GM12878 (cell line): ENCODE measurements at regions not wholly inside any gene's neighbourhood (a gene's known extent, or its start where the extent isn't known, plus 50 kb on each side); places are given as distances from the start of the nearest gene placed in this dataset.

Experiments used
- ATAC-seq: fragments of 200-7000 bp; cut with Tn5 transposase; 3 replicates; pipeline ENCODE4 v1.9.1; 2020; ENCODE audit warnings: mild to moderate bottlenecking, moderate library complexity
- BruUV-seq: library from RNA; stranded (reverse); fragments of 400-500 nt; replicated peaks from 2 replicates; lab custom pipeline; 2021; lab: Mats Ljungman, UMichigan
- CTCF ChIA-PET: fragments of 300-600 bp; sonication (Branson Sonifier 250); formaldehyde crosslinking; extraction: SDS; loops from one replicate; lab custom pipeline; 2021; ENCODE audit warnings: inconsistent platforms; lab: Yijun Ruan, JAX
- POLR2A ChIA-PET: fragments of 350-600 bp; formaldehyde crosslinking; extraction: SDS; loops from one replicate; lab custom pipeline; 2021; ENCODE audit warnings: inconsistent platforms; lab: Charles Lee
- RAD21 ChIA-PET: fragments of 300-600 bp; sonication (Branson Sonifier 250); formaldehyde crosslinking; loops from one replicate; lab custom pipeline; 2023; ENCODE audit warnings: antibody characterized with exemption; ENCODE audit not compliant: unreplicated experiment; lab: Charles Lee
- SMC1A ChIA-PET: fragments of 300-600 bp; sonication (Branson Sonifier 250); formaldehyde crosslinking; loops from one replicate; lab custom pipeline; 2023; ENCODE audit not compliant: unreplicated experiment, uncharacterized antibody; lab: Charles Lee
- DNase-seq: peaks from one replicate; pipeline ENCODE4 v3.0.0-alpha.2; 2011; ENCODE audit warnings: low read depth, low spot score
- FAIRE-seq: peaks from 3 replicates; lab custom pipeline; 2011; peaks lifted over from hg19 to GRCh38; lab: Jason Lieb, UNC
- H2AFZ ChIP-seq: 2 replicates; pipeline ENCODE4 v1.6.0; 2011; ENCODE audit warnings: low read depth, low read length, control low read depth; ENCODE audit not compliant: control insufficient read depth
- H3K27ac ChIP-seq: 2 replicates; pipeline ENCODE4 v1.5.1; 2011; ENCODE audit warnings: control low read depth; ENCODE audit not compliant: control insufficient read depth, insufficient read depth
- H3K27me3 ChIP-seq, 2 experiments: replicated peaks in 1 of 2; 2 replicates each; pipeline versions ENCODE4 v1.6.0 to v1.6.1; 2011; ENCODE audit warnings: low read length in 1 of 2; ENCODE audit not compliant: control insufficient read depth in 2 of 2, insufficient read depth in 2 of 2
- H3K36me3 ChIP-seq, 2 experiments: 2 replicates each; pipeline ENCODE4 v1.5.1; 2011; ENCODE audit warnings: low read length in 1 of 2; ENCODE audit not compliant: control insufficient read depth in 2 of 2, insufficient read depth in 2 of 2
- H3K4me1 ChIP-seq: 2 replicates; pipeline ENCODE4 v1.6.1; 2011; ENCODE audit warnings: mild to moderate bottlenecking, low read length, moderate library complexity, mixed read lengths; ENCODE audit not compliant: control insufficient read depth, insufficient read depth
- H3K4me2 ChIP-seq: 2 replicates; pipeline ENCODE4 v1.6.0; 2011; ENCODE audit warnings: control low read depth; ENCODE audit not compliant: control insufficient read depth, insufficient read depth
- H3K4me3 ChIP-seq: fragments of 200-600 bp; sonication (generic); 2 replicates; pipeline ENCODE4 v1.5.1; 2016
- H3K79me2 ChIP-seq: 2 replicates; pipeline ENCODE4 v1.6.0; 2011; ENCODE audit warnings: low read length; ENCODE audit not compliant: control insufficient read depth, insufficient read depth
- H3K9ac ChIP-seq: 2 replicates; pipeline ENCODE4 v1.8.0; 2011; ENCODE audit warnings: low read length, control low read depth, mixed read lengths; ENCODE audit not compliant: control insufficient read depth, insufficient read depth
- H3K9me3 ChIP-seq: replicated peaks from 3 replicates; pipeline ENCODE4 v1.5.1; 2011; ENCODE audit warnings: mild to moderate bottlenecking, low read length; ENCODE audit not compliant: control insufficient read depth, insufficient read depth
- H4K20me1 ChIP-seq: 2 replicates; pipeline ENCODE4 v1.6.0; 2011; ENCODE audit not compliant: control insufficient read depth, insufficient read depth
- CBFB ChIP-seq: IDR thresholded peaks from 2 replicates; pipeline ENCODE4 v1.6.1; 2016; ENCODE audit warnings: antibody characterized with exemption, low read depth
- CBX3 ChIP-seq: fragments of 200-600 bp; sonication (generic); IDR thresholded peaks from 2 replicates; pipeline ENCODE4 v1.6.1; 2016; ENCODE audit warnings: low read depth, borderline replicate concordance
- FOXM1 ChIP-seq: IDR thresholded peaks from 2 replicates; pipeline ENCODE4 v1.6.1; 2012; ENCODE audit warnings: low read depth, mild to moderate bottlenecking, inconsistent platforms, low read length, moderate library complexity
- HCFC1 ChIP-seq: fragments of 150-350 bp; IDR thresholded peaks from 2 replicates; pipeline ENCODE4 v1.6.1; 2014; ENCODE audit warnings: low read length
- HDGF ChIP-seq: fragments of 450-650 bp; IDR thresholded peaks from 2 replicates; pipeline ENCODE4 v1.6.1; 2016; ENCODE audit warnings: antibody characterized with exemption
- MEF2B ChIP-seq: fragments of 450-650 bp; IDR thresholded peaks from 2 replicates; pipeline ENCODE4 v1.6.1; 2018; ENCODE audit warnings: mild to moderate bottlenecking, moderate library complexity; ENCODE audit not compliant: partially characterized antibody, poor library complexity, severe bottlenecking
- NBN ChIP-seq: fragments of 450-650 bp; IDR thresholded peaks from 2 replicates; pipeline ENCODE4 v1.6.1; 2016
- NFIC ChIP-seq: IDR thresholded peaks from 2 replicates; pipeline ENCODE4 v1.6.1; 2012; ENCODE audit warnings: low read depth, mild to moderate bottlenecking, inconsistent platforms, low read length, moderate library complexity
- NFXL1 ChIP-seq: fragments of 450-650 bp; IDR thresholded peaks from 2 replicates; pipeline ENCODE4 v1.6.1; 2017; ENCODE audit warnings: antibody characterized with exemption, mild to moderate bottlenecking, borderline replicate concordance
- NR2C2 ChIP-seq: IDR thresholded peaks from 2 replicates; pipeline ENCODE4 v1.6.1; 2011; ENCODE audit warnings: borderline replicate concordance, low read depth; ENCODE audit not compliant: control insufficient read depth, insufficient read length
- RBBP5 ChIP-seq: fragments of 200-600 bp; sonication (generic); conservative IDR thresholded peaks from 2 replicates; pipeline ENCODE4 v1.6.1; 2016
- RUNX3 ChIP-seq: IDR thresholded peaks from 2 replicates; pipeline ENCODE4 v1.6.1; 2012; ENCODE audit warnings: low read length, inconsistent platforms
- SPI1 ChIP-seq: IDR thresholded peaks from 2 replicates; pipeline ENCODE4 v1.6.1; 2011; ENCODE audit warnings: low read depth, mild to moderate bottlenecking, low read length, moderate library complexity, borderline replicate concordance; ENCODE audit not compliant: insufficient read depth
- SUZ12 ChIP-seq: fragments of 200-600 bp; sonication (generic); IDR thresholded peaks from one replicate; pipeline ENCODE4 v1.6.1; 2018; ENCODE audit warnings: antibody characterized with exemption, mild to moderate bottlenecking; ENCODE audit not compliant: unreplicated experiment
- WGBS: methylation state at CpG from one replicate; pipeline ENCODE4 v1.1.6; 2016; ENCODE audit warnings: low lambda C conversion rate; ENCODE audit not compliant: insufficient replicate concordance, insufficient coverage; ENCODE audit errors: missing lambda C conversion rate; 5-methylcytosine and 5-hydroxymethylcytosine counted together
- in situ Hi-C: fragments of 300-500 bp; cut with MboI; formaldehyde crosslinking; loops from 9 replicates; pipeline ENCODE4 v1.14.3; 2018; ENCODE audit warnings: mixed read lengths
- intact Hi-C: fragments of 100-400 bp; cut with micrococcal nuclease; formaldehyde crosslinking; loops from one replicate; pipeline ENCODE4 v1.14.2; 2022; ENCODE audit not compliant: unreplicated experiment
- TF ChIP-seq, protein P1 (sequence below): fragments of 450-650 bp; IDR thresholded peaks from 2 replicates; pipeline ENCODE4 v1.6.1; 2017; ENCODE audit warnings: mild to moderate bottlenecking
- TF ChIP-seq, protein P2 (sequence below): IDR thresholded peaks from 2 replicates; pipeline ENCODE4 v1.6.1; 2011; ENCODE audit warnings: low read depth, low read length, improper control_type of control experiment, borderline replicate concordance
- TF ChIP-seq, protein P3 (sequence below): fragments of 450-650 bp; IDR thresholded peaks from 2 replicates; pipeline ENCODE4 v1.6.1; 2014; ENCODE audit warnings: mild to moderate bottlenecking
- TF ChIP-seq, protein P4 (sequence below): fragments of 450-650 bp; IDR thresholded peaks from 2 replicates; pipeline ENCODE4 v1.6.1; 2017; ENCODE audit warnings: borderline replicate concordance
- TF ChIP-seq, protein P5 (sequence below): fragments of 450-650 bp; IDR thresholded peaks from 2 replicates; pipeline ENCODE4 v1.6.1; 2017; ENCODE audit warnings: antibody characterized with exemption, mild to moderate bottlenecking, moderate library complexity

DNA sequence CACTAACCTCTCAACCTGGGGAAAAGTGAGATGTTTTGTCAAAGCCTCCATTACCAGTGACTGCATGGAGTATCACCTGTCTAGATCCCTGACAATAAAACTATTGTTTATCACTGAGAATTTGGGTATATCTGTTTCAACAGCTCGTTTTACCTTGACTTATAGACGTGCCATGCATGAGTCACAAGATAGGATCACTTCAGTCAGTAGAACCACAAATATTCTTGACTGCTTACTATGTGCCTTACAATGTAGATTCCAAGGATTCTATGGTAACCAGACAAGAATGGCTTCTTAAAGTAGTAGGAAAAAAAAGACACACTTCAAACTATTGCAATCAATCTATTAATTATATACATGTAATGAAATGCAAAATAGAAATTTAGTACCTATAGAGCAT is 55.7 kb upstream of the GRM7 start:
- FAIRE-seq (no peak), ATAC-seq (no peak), DNase-seq (no peak)
- Histone ChIP-seq H3K4me2 (no peak overlapping the region), H3K27me3 (no peaks in the 10 kb centered on the region), H3K4me1 (no peaks in the 10 kb centered on the region; the same call in 1 of the 2 replicates), H3K9me3 (no peaks in the 10 kb centered on the region), H3K4me3 (no peak overlapping the region), H3K27ac (no peak overlapping the region), H3K79me2 (no peaks in the 10 kb centered on the region), H3K36me3 (no peaks in the 10 kb centered on the region), H3K9ac (no peak overlapping the region), H4K20me1 (no peaks in the 10 kb centered on the region), H2AFZ (no peak overlapping the region)
- CTCF ChIA-PET = no interaction called here
- RAD21 ChIA-PET = no interaction called here
- in situ Hi-C loops = no loop called here
- POLR2A ChIA-PET = no interaction called here
- SMC1A ChIA-PET = no interaction called here
- BruUV-seq = no TSS peak
- intact Hi-C loops = no loop called here
- WGBS = 0% methylated on average over 2 of the region's 2 CpGs
- TF ChIP-seq MEF2B (no peak), HDGF (no peak), NBN (no peak), FOXM1 (no peak), NFIC (no peak), NFXL1 (no peak), NR2C2 (no peak), SPI1 (no peak), SUZ12 (no peak), HCFC1 (no peak), RUNX3 (no peak), CBFB (no peak), RBBP5 (no peak), CBX3 (no peak)
- TF ChIP-seq, protein P1, sequence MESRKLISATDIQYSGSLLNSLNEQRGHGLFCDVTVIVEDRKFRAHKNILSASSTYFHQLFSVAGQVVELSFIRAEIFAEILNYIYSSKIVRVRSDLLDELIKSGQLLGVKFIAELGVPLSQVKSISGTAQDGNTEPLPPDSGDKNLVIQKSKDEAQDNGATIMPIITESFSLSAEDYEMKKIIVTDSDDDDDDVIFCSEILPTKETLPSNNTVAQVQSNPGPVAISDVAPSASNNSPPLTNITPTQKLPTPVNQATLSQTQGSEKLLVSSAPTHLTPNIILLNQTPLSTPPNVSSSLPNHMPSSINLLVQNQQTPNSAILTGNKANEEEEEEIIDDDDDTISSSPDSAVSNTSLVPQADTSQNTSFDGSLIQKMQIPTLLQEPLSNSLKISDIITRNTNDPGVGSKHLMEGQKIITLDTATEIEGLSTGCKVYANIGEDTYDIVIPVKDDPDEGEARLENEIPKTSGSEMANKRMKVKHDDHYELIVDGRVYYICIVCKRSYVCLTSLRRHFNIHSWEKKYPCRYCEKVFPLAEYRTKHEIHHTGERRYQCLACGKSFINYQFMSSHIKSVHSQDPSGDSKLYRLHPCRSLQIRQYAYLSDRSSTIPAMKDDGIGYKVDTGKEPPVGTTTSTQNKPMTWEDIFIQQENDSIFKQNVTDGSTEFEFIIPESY = no peak
- TF ChIP-seq, protein P2, sequence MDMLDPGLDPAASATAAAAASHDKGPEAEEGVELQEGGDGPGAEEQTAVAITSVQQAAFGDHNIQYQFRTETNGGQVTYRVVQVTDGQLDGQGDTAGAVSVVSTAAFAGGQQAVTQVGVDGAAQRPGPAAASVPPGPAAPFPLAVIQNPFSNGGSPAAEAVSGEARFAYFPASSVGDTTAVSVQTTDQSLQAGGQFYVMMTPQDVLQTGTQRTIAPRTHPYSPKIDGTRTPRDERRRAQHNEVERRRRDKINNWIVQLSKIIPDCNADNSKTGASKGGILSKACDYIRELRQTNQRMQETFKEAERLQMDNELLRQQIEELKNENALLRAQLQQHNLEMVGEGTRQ = no peak
- TF ChIP-seq, protein P3, sequence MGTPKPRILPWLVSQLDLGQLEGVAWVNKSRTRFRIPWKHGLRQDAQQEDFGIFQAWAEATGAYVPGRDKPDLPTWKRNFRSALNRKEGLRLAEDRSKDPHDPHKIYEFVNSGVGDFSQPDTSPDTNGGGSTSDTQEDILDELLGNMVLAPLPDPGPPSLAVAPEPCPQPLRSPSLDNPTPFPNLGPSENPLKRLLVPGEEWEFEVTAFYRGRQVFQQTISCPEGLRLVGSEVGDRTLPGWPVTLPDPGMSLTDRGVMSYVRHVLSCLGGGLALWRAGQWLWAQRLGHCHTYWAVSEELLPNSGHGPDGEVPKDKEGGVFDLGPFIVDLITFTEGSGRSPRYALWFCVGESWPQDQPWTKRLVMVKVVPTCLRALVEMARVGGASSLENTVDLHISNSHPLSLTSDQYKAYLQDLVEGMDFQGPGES = no peak
- TF ChIP-seq, protein P4, sequence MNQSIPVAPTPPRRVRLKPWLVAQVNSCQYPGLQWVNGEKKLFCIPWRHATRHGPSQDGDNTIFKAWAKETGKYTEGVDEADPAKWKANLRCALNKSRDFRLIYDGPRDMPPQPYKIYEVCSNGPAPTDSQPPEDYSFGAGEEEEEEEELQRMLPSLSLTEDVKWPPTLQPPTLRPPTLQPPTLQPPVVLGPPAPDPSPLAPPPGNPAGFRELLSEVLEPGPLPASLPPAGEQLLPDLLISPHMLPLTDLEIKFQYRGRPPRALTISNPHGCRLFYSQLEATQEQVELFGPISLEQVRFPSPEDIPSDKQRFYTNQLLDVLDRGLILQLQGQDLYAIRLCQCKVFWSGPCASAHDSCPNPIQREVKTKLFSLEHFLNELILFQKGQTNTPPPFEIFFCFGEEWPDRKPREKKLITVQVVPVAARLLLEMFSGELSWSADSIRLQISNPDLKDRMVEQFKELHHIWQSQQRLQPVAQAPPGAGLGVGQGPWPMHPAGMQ = no peak
- TF ChIP-seq, protein P5, sequence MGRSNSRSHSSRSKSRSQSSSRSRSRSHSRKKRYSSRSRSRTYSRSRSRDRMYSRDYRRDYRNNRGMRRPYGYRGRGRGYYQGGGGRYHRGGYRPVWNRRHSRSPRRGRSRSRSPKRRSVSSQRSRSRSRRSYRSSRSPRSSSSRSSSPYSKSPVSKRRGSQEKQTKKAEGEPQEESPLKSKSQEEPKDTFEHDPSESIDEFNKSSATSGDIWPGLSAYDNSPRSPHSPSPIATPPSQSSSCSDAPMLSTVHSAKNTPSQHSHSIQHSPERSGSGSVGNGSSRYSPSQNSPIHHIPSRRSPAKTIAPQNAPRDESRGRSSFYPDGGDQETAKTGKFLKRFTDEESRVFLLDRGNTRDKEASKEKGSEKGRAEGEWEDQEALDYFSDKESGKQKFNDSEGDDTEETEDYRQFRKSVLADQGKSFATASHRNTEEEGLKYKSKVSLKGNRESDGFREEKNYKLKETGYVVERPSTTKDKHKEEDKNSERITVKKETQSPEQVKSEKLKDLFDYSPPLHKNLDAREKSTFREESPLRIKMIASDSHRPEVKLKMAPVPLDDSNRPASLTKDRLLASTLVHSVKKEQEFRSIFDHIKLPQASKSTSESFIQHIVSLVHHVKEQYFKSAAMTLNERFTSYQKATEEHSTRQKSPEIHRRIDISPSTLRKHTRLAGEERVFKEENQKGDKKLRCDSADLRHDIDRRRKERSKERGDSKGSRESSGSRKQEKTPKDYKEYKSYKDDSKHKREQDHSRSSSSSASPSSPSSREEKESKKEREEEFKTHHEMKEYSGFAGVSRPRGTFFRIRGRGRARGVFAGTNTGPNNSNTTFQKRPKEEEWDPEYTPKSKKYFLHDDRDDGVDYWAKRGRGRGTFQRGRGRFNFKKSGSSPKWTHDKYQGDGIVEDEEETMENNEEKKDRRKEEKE = no peak
